Thyroid gland (tissue), 4 donors: ENCODE measurements at regions not wholly inside any gene's neighbourhood (a gene's known extent, or its start where the extent isn't known, plus 50 kb on each side); places are given as distances from the start of the nearest gene placed in this dataset.

Experiments
- CTCF ChIP-seq, 6 experiments: fragments of 200-600 bp in 3 of 6; fragments of 450-650 bp in 3 of 6; sonication (generic) in 3 of 6; IDR thresholded peaks; one replicate each; pipeline ENCODE4 v1.5.1; 2016 to 2019; ENCODE audit warnings: antibody characterized with exemption in 6 of 6, mild to moderate bottlenecking in 2 of 6, inconsistent platforms in 1 of 6, moderate library complexity in 1 of 6
- POLR2A ChIP-seq, 2 donors: fragments of 450-650 bp; IDR thresholded peaks; one replicate each; pipeline ENCODE4 v1.6.1; 2017; ENCODE audit warnings: antibody characterized with exemption in 2 of 2, mild to moderate bottlenecking in 2 of 2, moderate library complexity in 1 of 2

- TF ChIP-seq CTCF (IDR thresholded peaks at IDR 0.05) (no peak), POLR2A (IDR thresholded peaks at IDR 0.05) (no peak)
Observed at GRCh38 chr11:42036201-42036600, 576.7 kb upstream of the LRRC4C start.
